GM12872 (cell line): ENCODE measurements at regions not wholly inside any gene's neighbourhood (a gene's known extent, or its start where the extent isn't known, plus 50 kb on each side); places are given as distances from the start of the nearest gene placed in this dataset.

Source experiments
- TF ChIP-seq, protein P1 (sequence below): IDR thresholded peaks from 3 replicates; pipeline ENCODE4 v1.5.1; 2011; ENCODE audit warnings: low read depth, mild to moderate bottlenecking, low read length, moderate library complexity; ENCODE audit not compliant: insufficient read depth

- TF ChIP-seq, protein P1, sequence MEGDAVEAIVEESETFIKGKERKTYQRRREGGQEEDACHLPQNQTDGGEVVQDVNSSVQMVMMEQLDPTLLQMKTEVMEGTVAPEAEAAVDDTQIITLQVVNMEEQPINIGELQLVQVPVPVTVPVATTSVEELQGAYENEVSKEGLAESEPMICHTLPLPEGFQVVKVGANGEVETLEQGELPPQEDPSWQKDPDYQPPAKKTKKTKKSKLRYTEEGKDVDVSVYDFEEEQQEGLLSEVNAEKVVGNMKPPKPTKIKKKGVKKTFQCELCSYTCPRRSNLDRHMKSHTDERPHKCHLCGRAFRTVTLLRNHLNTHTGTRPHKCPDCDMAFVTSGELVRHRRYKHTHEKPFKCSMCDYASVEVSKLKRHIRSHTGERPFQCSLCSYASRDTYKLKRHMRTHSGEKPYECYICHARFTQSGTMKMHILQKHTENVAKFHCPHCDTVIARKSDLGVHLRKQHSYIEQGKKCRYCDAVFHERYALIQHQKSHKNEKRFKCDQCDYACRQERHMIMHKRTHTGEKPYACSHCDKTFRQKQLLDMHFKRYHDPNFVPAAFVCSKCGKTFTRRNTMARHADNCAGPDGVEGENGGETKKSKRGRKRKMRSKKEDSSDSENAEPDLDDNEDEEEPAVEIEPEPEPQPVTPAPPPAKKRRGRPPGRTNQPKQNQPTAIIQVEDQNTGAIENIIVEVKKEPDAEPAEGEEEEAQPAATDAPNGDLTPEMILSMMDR: no peak
These were observed 55.8 kb upstream of the CDH6 start for GRCh38 chr5:31137676-31138075.

GRCh38 chr5:31135542-31135941 lies 57.9 kb upstream of the CDH6 start:
- TF ChIP-seq, protein P1: no peak

DNA sequence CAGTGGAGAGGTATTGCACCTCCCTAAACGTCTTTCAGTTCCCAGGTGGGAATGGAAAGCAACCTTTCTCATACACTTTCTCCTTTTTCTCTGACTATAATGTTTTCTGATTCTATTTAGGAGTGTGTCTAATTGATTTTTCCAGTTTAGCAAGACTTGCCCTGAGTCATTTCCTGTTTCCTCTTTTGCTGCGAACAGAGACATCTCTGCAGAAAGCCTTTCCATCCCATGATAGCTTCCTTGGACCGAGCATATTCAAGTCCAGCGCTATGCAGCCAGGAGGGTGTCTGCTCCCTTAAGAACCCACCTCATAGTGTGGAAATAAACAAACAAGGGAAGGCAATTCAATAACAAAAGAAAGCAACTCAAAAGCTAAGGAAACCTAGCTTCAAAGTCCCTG lies 60.0 kb upstream of the CDH6 start:
- TF ChIP-seq, protein P1: no peak

DNA sequence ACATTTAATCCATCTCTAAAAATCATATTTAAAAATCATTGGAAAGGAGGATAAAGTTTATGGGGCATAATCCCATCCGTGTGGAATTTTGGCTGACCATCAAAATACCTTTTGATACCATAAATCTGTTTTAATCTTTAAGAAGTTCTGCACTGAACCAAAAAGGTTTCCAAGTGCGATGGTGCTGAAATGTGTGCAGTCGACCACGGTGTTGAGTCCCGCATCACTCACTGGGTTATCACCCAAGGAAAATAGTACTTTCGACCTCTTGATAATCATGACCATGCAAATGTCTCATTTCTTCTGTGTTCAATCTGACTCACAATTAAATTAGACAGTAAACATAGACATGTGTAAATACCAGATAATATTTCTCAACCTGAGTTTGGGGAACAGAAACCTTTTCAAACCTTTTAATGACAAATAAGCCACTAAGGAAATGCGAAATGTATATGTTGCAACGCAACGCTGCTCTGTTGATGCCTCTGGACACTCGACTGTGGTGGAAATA lies 62.0 kb upstream of the CDH6 start:
- TF ChIP-seq, protein P1: no peak

DNA sequence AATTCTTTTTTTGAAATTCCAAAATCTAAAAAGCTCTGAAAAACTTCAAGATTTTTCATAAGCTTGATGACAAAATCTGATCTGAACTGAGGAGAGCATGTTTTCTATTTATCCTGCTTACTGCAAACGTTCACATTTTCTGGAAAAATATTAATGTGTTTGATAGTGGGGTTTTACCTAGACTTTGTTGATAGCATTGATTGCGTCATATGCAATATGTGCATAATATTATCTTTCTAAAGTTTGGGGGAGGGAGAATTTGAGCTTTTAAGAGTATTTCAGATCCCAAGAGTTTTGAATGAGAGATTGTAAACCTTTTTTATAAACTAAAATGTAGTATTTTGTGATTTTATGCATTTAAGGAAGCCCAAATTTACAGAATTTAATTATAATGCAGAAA lies 62.8 kb upstream of the CDH6 start:
- TF ChIP-seq, protein P1: no peak

GRCh38 chr5:31124651-31125305 lies 68.7 kb upstream of the CDH6 start:
- TF ChIP-seq, protein P1: no peak

DNA sequence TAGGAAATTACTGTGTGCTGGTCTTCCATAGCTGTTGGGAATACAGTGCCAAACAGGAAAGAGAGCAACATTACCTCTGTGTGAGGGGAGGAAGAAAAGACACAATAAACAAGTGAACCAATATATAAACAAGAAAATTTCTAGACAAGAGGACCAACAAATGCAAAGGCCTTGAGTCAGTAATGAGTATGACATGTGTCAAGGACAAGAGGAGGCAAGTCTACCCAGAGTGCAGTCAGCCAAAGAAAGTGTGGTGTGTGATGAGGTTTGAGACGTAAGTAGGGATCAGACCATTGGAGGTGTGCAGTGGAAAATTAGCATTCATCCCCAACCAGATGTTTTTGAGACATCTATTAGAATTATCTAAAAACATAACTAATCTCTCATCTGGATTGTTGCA lies 69.5 kb upstream of the CDH6 start:
- TF ChIP-seq, protein P1: no peak
